ENCODE measurements at regions not wholly inside any gene's neighbourhood (a gene's known extent, or its start where the extent isn't known, plus 50 kb on each side); places are given as distances from the start of the nearest gene placed in this dataset.

DNA sequence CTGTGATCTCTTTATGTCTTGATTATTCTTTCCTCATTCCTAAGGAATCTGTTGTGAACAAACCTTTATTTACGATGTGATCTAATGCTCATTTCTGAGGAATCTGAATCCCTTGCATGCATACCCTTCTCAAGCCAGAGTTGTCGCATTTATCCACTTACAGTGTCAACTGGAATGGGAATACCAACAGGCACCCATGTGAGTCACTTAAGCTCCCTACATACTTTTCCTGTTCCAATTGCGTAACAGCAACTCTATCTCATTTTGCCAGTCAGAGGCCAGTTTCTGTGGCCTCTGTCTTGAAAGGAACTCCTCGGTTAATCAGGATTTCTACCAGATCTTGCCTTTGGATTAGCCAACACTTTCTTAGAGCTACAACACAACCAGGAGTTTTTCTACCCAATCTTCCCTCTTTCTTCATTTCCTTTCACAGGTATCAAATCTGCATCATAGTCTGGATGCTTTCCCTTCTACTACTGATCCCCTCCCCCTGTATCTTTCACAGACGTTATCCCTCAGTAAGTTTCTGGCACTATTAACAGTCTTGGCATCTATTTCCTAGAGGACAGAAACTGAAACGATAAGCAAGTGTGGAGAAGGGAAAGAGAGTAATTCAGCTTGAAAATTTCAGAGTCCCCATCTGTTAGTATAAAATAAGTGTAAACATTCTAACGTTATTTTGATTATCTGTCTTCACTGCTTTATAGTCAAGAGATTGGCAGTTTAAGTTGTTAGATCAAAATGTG, 66.8 kb upstream of the BCHE start:
- no peak for DNase-seq (ENCODE audit: low spot score)

- DNase-seq (ENCODE audit: low spot score): no peak
Observed at GRCh38 chr3:165899066-165899465, 61.8 kb upstream of the BCHE start.

- DNase-seq (ENCODE audit: low spot score): no peak
Observed at GRCh38 chr3:165897137-165897536, 59.9 kb upstream of the BCHE start.

- no peak for DNase-seq (ENCODE audit: low spot score)
Observed at GRCh38 chr3:165895919-165896318, 58.7 kb upstream of the BCHE start.

DNA sequence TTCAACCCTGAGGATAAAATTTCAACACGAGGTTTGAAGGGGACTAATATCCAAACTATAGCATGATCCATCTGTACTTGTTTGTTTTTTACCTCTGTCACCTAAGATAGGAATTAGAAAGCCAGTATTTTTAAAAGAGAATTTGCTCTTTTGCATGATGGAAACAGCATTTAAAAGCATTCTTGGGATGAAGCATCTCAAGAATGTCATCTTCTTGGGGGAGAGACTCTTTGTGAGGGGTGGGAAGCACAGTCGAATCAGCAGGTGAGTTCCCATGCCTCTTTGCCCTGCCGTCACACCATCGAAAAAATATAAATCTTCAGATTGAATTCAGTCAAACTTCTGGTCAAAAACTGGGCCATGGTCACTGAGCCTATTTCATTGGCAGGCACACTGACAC, 55.3 kb upstream of the BCHE start:
- DNase-seq (ENCODE audit: low spot score): no peak
